Putamen (tissue), 1 donor: ENCODE measurements at regions not wholly inside any gene's neighbourhood (a gene's known extent, or its start where the extent isn't known, plus 50 kb on each side); places are given as distances from the start of the nearest gene placed in this dataset.
A peak's percentile ranks its signal among the peaks of the same experiment; 100 is the strongest.
"Not testable (repeated sequence)": the region's sequence is repeated elsewhere in the genome, so short reads cannot be mapped to it uniquely, and the experiment has no call there.

ENCODE experiments used
- DNase-seq: peaks from one replicate; pipeline ENCODE4 v3.0.0-alpha.2; 2016; ENCODE audit warnings: low spot score

DNA sequence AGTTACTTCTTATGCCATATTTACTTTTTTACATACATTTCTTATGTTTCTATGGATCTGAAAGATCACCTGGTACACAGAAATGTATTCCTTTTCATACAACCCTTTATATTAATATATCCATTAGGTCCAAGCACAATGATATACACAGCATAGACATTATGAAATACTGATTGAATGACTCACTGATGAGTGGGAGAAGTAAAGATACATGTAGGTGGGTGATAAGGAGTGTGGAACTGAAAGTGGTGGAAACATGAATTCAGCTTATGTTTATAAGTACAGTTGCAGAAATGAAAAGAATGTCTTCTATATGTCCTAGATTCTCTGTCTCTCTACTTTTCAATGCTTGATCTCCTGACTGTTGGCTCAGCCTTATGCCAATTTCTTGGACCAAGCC, 87.9 kb downstream of the YIPF7 start:
- DNase-seq, result peak; percentile 3

DNA sequence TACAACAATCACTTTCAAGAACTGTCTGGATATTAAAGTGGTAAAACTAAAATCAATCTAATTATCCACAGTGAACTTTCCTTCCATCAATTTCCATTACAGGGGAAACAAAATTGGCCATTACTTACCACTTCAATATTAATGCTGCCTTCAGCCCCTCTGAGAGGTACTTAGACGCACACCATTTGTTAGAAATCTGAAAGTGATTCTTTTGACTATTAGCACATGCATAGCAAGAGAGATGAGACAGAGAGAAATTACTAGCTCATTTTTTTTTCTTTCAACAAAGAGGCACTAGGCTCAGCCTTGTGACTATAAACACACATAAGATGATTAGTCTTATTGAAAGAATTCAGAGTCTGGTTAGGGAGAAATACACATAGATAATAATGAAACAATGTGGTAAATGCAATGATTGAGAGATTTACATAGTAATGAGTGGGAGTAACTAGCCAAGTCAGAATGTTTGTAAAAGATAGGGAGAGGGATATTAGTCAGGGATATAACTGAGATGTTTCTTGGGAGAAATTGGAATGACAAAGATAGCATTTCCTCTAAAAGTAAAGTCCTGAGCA, 93.3 kb downstream of the YIPF7 start:
- DNase-seq, result no peak

DNA sequence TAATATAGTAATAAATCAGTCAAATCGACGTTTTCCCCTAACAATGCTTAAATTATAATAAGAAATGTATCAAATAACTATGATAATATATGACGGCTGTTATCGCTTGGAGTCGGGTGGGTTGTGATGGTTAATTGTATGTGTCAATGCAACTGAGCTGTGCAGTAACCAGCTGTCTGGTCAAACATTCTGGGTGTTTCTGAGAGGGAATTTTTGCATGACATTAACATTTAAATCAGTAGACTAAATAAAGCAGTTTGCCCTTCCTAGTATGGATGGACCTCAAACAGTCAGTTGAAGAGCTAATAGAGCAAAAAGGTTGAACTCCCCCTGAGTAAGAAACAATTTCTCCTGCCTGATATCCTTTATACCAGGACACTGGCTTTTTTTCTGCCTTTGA, 96.7 kb downstream of the YIPF7 start:
- no peak for DNase-seq

DNA sequence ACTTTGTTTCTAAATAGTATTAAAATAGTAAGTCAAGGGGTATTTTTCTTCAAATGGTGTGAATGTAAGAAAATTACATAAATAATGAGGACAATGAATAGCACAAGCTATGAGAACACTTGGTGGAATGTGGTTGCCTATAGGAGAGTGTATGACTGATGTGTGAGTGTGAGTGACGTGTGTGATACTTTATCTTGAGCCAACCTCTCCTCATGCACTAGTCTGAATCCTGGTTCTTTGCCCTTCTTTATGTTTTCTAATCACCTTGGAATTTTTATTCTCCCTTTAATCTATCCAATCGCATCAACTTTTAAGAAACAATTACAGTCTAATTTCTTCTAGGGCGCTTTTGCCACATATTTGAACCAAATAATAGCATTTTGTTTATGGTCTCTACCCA, 98.2 kb downstream of the YIPF7 start:
- no peak for DNase-seq

DNA sequence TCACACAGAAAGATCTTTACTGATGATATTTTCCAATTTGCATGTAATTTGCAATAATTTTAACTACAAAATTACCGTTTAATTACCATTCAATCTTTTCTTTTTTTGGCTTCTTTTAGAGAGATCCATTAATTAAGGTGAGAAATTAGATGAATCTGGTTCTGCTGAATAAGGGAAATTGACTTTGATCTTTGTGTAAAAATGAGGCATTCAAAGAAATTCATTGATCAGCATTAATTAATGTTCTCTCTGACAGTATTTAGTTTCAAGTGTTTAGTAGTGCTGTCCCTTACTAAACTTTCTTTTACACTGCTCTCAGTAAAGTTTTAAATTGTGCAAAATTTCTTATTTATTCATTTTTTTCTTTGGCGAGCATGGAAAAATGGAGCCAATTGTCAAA, 97.2 kb upstream of the KCTD8 start:
- DNase-seq, result no peak

DNA sequence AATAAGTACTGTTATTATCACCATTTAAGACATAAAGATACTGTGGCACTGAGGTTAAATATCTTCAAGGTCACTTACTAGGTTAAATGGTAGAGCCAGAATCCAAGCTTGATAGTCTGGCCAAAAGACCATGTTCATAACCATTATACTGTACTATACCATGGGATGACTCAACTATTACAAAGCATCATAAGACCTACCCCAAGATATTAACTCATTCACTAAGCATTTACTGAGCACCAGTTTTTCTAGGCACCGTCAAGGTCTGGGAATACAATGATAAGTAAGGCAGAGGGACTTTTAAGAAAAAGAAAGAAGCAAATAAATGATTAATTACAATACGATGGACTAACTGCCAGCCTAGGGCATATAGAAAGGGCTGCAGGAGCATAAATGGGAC, 95.5 kb upstream of the KCTD8 start:
- DNase-seq, result no peak

DNA sequence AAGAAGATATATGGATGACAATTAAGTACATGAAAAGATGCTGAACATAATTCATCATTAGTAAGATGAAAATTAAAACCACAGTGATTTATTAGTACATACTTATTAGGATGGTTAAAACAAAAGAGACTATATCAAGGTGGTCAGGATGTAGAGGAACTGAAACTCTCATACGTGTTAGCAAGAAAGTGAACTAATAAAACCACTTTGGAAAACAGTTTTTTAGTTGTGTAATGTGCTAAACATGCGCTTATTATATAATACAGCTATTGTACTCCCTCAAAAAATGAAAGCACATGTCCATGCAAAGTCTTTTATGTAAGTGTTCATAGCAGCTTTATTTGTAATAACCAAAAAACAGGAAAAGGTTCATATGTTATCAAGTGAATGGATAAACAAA, 89.9 kb upstream of the KCTD8 start:
- no peak for DNase-seq

DNA sequence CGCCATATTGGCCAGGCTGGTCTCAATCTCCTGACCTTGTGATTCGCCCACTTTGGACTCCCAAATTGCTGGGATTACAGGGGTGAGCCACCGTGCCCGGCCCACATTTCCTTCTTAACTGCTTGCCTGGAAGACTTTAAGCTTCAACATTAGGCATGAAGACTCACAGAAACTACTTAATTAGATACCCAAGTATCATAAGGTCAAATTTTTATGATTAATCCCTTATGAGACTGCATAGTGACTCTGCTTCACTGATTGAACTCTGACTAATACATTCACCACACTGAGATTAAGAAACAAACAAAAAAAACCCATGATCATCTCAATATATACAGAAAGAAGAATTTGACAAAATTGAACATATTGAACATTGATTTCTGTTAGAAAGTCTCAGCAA, 87.4 kb upstream of the KCTD8 start:
- no peak for DNase-seq

DNA sequence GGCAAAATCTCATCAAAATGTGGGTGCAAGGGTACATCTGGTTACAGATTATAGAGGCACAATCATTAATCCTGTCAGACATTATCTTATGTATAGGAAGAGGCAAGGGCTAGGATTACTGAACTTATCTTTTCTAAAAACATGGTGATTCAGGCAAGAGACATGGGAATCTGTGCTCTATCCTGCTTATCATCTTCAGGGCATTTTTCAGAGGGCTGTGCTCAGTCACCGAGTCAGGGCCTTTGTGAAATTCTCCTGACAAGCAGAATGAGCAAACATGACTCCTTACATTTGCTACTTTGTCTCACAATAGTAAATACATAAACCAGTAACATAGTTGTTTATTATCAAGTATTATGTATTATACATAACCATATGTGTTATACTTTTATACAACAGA, 84.2 kb upstream of the KCTD8 start:
- DNase-seq, result no peak

DNA sequence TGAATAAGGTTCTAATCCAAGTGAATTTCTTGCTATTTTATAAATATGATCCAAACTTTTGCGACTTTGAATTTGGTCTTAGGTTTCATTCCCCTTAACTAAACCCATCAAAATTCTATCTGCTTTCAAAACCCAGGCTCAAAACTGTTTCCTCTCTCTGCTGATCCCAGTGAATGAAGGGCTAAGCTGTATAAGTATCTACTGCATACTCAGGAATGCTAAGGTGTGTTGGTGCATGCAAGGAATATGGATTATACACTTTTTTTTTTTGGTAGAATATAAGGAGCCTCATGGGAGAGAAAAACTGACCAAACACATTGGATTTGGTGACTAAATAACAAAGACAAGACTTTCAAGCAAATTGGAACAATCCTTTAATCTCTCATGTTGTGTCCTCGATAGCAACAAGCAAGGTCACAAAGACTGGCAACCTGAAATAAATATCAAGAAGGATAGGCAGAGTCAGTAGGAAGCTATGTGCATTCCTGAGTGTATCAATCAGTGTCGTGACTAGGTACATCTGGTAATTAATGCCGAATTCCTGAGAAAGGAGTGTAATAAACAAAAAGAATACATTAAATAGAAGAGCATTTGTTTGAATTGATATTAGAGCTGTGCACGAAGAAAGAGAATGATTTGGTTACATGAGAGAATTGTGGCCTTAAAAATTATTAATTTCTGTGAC, 74.3 kb upstream of the KCTD8 start:
- DNase-seq, result no peak

DNA sequence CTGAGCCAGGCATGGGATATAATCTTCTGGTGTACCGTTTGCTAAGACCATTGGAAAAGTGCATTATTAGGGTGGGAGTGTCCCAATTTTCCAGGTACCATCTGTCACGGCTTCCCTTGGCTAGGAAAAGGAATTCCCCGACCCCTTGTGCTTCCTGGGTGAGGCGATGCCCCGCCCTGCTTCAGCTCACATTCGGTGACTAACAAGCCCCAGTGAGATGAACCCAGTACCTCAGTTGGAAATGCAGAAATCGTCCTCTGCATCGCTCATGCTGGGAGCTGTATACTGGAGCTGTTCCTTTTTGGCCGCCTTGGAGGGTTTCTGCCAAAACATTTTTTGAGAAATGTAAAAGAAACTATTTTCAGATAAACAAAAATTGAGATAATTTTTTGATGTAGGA, 53.6 kb upstream of the KCTD8 start:
- DNase-seq, result not testable (repeated sequence)
